Smooth muscle cell of the brain vasculature (primary cell): ENCODE measurements at regions not wholly inside any gene's neighbourhood (a gene's known extent, or its start where the extent isn't known, plus 50 kb on each side); places are given as distances from the start of the nearest gene placed in this dataset.
"Not testable (repeated sequence)": the region's sequence is repeated elsewhere in the genome, so short reads cannot be mapped to it uniquely, and the experiment has no call there.

Source experiments
- DNase-seq: peaks from one replicate; pipeline ENCODE4 v3.0.0-alpha.2; 2012; ENCODE audit warnings: low read depth, low spot score

DNA sequence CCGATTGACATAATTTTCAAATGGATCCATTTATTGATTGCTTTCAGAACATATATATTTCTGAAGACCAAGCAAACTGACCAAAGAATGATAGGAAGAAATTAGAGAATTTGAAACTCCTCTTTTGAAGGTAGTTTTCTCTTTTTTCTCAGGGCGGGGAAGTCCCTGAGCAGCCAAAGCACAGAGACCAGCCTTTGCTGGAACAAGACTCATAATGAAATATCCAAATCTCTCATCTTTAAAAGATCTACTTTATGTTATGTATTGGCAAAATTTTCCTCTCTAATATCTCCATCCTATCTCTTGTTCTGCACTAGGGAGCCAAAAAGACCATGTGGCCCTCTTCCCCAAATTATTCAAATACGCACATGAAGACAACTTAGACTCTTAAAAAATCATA, 379.0 kb upstream of the TCF4 start:
- DNase-seq = no peak

DNA sequence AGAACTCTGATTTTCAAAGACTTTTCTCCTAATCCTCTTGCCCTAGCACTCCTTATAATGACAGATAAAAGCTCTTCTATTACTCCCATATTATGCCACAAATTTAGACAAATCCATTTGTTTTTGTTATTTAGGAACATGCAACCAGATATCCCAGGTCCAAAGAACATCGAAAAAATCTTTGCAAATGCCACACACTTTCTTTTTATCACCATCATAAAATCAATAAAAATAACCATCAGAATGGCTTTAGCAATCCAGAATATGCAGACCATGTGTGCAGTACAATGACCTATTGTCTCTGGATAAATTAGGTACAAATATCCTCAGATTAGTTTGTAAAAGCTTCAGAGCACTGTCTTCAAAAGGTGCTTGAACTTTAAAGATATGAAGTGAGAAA, 376.2 kb upstream of the TCF4 start:
- DNase-seq = no peak

DNA sequence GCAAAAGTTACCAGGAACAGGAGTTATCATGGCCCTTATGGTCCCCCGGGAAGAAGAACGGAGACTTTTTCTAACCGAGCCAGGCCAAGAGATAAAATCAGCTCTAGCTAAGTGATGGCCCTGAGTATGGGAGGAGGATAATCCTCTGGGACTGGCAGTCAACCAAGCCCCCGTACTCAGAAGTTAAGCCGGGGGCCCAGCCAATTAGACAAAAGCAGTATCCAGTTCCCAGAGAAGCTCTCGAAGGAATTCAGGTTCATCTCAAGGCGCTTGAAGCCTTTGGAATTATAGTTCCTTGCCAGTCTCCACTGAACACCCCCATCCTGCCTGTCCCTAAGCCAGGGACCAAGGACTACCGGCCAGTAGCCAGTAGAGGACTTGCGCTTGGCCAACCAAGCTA, 365.3 kb upstream of the TCF4 start:
- no peak for DNase-seq

DNA sequence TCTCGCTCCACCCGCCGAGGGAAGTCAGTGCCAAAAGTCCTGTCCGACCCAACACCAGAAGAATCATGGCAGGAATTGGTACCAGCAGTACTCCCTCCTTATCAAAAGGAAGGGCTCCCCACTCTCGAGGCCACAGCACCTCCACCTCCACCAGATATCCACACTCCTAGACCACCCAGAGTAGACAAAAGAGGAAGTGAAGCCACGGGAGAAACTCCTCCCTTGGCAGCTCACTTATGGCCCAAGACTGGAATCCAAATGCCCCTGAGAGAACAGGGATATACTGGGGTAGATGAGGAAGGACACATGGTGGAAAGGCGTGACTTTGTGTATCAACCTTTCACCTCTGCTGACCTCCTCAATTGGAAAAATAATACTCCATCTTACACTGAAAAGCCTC, 363.7 kb upstream of the TCF4 start:
- DNase-seq = not testable (repeated sequence)

DNA sequence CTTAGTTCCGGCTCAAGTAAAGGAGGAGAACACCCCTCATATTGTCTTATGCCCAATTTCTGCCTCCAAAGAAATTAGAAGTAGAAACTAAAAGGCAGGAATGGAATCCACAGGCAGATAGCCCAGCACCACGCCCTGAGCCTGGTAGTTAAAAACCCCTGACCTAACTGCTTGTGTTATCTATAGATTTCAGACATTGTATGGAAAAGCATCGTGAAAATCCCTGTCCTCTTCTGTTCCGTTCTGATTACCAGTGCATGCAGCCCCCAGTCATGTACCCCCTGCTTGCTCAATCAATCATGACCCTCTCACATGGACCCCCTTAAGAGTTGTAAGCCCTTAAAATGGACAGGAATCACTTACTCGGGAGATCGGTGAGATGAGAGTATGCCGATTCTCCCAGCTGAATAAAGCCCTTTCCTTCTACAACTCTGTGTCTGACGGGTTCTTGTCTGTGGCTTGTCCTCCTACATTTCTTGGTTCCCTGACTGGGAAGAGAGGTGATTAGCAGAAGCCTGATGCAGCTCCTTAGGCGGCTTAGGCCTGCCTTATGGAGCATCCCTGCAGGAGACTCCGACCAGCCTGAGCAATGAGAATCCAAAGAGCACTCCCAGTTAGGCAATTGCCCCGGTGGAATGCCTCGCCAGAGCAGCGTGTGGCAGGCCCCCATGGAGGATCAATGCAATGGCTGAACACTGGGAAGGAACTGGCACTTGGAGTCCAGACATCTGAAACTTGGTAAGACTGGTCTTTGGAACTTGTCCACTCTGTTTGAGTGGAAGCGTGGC, 362.6 kb upstream of the TCF4 start:
- DNase-seq = no peak

DNA sequence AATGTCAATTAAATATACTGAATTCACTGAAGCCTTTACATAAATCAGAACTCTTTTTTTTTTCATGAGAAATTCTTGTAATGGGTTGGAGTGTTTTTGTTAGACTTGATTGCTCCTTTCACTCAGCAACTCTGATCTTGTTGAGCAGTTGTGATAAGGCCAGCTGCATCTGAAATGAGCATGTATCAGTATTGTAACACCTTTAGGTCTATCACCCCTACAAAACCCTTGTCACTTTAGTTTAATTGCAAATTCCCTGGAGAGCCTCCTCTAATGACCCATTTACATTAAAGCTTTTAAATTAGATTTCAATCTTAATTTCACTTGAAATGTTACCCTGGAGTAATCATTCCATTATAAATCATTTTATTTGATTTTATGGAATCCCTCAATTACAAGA, 346.8 kb upstream of the TCF4 start:
- no peak for DNase-seq

DNA sequence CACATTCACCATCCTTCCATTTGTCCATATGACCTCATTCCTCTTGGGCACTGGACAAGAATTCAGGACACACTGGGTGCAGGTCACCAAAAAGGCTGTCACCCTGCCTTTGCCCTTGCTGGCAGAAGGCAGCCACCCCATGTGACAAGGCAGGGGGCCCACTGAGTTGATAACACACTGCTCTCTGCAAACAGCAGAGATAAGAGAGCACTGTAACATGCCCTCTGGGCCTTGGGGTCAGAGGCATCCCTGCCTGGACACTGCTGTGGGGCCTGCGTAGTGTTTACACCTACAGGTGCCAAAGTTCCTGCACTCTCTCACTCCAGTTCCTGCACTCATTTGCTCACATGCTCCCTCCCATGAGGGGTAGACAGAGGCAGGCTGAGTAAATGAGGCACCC, 344.7 kb upstream of the TCF4 start:
- DNase-seq = no peak

DNA sequence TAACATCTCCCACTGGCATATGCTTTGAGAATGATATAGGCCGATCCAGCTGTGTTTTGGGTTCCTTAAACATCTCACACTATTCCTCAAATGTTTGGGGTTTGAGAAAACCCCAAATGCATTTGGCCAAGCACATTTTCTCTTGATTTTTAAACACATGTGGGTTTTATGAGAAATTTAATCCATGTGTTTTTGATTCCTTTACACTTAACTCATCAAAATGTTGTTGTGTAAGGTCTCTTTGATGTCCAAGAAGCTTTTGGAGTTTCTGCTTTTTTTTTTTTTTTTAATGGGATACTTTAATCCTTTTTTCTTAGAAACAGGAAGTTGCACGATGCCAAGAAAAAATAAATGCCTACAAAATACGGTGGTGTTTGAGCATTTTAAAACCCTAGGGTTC, 339.8 kb upstream of the TCF4 start:
- DNase-seq = no peak

DNA sequence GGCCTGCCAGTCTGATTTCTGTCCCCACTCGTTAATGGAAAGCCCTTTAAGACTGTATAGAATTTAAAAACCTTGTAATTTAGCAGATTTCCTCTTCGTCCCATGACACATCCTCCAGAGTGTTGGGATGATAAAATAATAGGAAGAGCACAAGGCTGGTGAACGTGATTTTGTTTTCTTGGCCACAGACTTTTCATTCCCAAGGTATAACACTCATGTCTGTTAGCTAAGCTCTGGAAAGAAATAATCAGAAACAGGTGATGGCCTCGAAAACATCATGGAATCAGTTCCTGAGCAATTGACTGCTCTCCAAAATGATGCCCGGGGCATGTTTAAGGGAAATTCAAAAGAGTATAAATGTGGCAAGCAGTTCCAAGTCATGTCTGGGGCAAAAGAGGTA, 337.8 kb upstream of the TCF4 start:
- DNase-seq = no peak

DNA sequence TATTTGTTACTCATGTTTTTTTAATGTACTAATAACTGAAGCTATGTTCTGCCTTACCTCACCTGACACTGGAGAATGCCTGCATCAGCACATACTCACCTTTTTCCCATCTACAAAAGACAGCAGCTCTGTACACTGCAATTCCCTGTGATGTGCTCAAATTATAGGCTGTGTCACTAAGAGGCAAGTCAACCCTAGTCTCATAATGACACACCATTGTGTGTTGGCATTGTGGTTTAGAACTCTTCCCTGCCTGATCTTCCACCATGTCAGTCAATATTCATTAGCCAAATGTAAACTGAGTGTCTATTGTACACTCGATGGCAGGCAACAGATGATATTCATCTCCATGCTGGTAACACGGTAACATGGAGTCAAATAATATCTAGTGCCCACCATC, 332.1 kb upstream of the TCF4 start:
- DNase-seq = no peak

DNA sequence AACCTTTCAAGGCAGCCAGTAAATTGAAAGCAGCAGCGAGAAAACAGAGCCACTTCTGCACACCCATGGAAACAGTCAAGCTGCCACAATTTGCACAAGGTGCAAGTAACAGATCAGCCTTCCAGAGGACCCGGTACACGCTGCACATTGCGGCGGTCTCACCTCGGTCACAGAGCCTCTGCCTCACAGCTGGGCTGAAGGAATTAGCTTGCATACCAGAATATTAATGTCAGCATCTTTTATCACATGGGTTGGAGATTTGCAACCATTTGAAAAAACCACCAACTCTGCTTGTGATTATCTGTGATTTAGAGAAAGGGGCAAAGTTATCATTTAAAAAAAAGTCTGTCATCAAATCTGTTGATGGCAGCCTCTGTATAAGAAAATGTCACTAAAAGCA, 330.5 kb upstream of the TCF4 start:
- no peak for DNase-seq

DNA sequence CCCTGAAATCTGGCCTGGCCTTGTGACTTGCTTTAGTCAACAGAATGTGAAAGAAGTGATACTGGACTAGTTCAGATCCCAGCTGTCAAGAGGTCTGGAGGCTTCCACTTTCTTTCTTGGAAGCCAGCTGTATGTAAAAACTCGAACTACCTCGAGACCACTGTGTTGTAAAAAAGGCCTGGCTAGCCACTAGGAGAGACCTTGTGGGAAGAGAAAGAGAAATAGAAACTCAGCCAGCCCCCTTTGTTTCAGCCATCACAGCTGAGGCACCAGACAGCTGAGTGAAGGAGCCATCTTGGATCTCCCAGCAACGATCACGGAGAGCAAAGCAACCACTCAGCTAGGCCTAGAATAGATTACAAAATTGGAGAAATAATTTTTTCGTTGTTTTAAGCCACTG, 324.9 kb upstream of the TCF4 start:
- DNase-seq = no peak

DNA sequence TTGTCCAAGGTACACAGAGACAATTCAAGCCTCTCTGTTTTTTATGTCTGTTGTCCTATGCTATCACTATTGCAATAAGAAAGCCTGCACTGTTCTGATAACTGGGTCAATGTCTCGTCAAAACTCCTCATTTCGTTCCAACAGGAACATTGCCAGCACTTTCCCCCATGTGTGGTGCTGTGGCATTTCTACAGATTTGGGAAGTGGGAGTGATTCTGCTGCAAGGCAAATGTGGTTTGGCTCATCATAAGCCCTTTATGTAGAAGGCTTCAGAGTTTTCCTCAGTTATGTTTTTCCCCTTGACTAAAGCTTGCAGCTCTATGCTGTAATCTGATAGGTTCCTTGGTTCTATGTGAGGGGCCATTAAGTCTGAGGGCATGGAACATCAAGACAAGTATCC, 324.1 kb upstream of the TCF4 start:
- no peak for DNase-seq

DNA sequence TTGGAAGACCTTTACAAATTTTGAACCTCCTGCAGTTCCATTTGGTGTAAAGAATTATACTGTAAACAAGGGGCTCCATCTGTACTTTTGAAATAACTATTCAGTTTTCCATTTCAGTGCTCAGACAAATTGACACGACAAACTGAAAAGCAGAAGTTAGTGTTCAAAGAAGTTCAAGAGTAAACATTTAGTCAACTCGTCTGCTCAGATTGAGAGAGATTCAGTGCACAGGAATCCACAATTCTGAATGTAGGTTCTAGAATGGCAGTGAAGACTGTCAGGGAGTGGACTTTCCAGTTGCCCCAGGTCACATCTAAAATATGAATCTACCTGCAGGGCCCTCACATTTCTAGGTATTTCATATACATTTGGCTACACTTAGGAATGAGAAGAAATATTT, 322.3 kb upstream of the TCF4 start:
- DNase-seq = no peak

DNA sequence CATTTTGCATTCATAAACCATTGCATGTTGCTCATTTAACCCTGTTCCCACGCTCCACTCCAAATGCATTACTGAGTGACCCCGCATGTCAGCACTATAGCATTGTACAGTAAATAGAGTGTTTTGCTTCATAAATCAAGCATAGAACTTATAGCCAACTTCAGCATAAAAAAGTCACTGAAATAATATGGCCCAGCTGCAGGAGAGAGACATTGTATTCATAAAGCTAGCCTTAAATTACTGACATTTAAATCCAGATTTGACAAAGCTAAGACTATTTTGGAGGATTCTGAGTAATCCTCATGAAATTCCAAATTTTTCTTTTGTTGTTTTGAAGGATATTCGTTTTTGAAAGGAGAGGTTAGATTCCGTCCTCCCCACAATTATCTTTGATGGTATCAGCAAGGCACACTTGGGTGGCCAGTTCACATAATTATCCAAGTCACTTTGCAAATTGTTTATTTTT, 320.9 kb upstream of the TCF4 start:
- no peak for DNase-seq

DNA sequence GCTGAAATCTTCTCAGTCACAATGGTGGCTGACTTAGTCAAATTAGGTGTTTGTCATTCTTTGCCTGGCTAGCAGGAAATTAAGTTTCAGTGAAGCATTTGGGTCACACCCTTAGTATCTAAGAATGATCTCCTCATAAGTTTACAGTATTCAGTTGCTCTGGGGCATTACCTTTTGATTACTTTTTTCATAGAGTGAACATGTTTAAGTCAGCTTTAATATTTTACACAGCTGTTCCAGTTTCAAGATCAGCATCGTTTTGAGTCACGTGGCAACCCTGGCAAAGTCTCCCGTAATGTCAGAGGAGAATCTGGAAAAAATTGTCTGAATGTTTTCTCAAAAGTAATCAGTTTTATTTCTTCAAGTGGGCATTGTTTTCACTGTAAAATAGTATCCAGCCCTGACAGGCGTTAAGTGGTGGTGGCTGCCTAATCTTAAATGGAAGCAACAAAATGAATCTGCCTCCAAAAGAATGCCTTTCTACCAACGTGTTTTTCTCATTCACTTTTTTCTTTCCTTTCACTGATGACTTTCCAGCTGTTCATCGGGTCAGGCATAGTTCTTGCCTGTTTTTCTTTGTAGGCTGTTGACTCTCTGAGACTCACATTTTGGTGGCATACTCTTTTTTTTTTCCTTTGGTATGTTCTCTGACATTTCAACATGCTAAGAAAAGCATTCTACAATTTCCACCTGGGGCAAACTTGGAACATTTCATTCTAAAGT, 319.6 kb upstream of the TCF4 start:
- DNase-seq = no peak

DNA sequence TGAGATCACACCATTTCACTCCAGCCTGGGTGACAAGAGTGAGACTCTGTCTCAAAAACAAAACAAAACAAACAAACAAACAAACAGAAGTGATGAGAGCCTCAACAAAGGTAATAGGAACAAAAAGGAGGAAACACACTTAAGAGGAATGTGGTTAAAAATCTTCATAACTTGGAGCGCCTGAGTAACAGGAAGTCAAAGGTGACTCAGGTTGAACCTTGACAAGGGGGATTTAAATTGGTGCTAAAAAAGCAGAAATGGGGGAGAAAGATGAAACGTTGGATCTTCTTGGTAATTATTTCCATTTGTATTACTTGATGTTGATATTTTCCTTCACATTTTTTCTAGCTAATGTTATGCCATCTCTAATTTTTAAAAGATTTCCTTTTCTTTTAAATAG, 318.5 kb upstream of the TCF4 start:
- no peak for DNase-seq

DNA sequence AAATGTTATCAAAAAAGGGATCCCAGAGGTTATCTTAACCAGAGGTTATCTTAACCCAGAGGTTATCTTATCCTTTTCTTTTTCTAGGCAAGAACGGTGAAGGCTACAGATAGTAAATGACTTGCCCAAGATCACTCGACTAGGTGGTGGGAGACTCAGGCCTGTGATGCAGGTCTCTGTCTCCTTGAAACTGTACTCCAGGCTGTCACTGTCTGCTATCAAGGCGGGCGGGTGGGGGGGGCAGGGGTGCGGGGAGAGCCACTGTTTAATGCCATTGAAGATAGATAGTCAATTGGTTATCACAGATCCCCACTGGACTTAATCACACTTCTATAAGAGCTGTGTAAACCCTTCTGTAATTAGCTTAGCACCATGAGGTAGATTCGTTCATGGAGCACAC, 315.9 kb upstream of the TCF4 start:
- no peak for DNase-seq

DNA sequence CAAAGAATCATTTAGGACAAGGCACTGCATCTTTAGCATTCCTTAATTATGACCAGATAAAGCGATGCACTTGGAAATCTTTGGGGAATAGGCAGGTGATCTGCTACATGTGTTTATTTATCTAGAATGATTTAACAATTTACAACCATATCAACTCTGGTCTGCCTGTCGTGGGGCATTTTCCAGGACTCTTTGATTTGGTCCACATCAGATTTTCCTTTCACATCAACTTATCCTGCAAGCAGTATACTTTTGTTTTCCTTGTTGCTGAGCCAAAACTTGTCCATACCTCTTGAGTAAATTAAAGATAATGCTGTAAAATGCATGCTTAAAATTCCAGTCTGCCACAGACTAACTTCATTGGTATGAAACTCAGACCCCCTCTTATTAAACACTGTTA, 312.4 kb upstream of the TCF4 start:
- no peak for DNase-seq

DNA sequence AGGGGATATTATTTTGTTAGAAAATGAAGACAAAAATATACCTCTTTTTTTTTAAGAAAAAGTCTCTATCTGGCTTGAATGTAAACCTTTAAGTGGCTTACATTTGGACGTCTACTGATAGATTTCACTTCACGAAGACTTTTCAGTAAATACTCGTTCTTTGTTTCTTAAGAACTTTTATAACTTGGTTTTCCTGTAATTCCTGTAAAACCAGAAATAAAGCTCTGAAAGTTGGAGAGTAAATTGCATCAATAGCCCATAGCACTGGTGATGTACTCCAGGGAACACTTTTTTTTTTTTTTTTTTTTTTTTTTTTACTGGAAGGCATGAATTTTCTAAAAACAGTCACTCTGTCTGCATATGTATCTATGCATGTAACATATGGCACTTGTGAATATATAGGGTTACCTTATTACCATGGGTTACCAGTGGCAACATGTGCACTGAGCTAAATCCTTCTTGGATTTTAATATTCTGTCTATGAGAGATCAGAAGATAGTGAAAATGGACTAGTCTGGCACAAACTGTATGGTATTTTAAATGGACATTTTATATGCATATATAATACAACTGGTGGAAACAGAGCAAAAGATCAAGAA, 309.2 kb upstream of the TCF4 start:
- DNase-seq = no peak

DNA sequence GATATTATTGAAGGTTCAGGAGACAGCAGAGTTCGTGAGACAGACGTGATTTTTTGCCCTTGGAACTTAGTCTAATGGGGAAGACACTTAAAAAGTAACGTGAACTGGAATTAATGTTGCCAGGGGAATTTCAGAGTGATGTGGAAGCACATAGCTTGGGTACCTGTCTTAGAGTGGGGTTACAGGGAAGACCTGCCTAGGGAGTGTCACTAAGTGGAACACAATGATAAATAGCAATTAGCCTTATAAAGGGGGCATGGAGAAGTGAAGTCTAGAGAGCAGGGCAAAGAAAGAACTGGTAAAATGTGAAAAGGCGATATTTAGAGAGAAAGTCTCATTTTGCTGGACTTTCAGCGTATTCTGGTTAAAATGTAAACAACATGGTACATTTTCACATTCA, 306.0 kb upstream of the TCF4 start:
- DNase-seq = no peak

DNA sequence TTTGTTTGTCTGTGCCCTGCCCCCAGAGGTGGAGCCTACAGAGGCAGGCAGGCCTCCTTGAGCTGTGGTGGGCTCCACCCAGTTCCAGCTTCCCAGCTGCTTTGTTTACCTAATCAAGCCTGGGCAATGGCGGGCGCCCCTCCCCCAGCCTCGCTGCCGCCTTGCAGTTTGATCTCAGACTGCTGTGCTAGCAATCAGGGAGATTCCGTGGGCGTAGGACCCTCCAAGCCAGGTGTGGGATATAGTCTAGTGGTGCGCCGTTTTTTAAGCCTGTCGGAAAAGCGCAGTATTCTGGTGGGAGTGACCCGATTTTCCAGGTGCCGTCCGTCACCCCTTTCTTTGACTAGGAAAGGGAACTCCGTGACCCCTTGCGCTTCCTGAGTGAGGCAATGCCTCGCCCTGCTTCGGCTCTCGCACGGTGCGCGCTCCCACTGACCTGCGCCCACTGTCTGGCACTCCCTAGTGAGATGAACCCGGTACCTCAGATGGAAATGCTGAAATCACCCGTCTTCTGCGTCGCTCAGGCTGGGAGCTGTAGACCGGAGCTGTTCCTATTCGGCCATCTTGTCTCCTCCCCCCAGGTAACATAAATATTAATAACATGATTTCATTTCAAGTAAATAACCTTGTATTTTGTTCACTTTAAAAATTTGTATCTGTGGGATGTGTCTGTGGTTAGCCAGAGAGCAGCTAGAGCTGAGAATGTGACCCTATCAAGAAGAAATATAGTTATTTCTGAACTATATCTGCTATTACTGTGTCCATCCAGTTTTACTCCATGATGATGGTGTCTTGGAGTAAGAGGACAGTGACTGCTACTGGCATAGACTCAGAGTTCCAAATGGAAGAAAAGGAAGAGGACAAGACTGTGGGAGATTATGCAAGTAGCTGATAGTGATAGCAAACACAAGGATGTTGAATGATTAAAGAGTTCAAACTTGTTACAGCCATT, 305.1 kb upstream of the TCF4 start:
- DNase-seq = not testable (repeated sequence)
